Uterus (tissue), 3 donors: ENCODE measurements at regions not wholly inside any gene's neighbourhood (a gene's known extent, or its start where the extent isn't known, plus 50 kb on each side); places are given as distances from the start of the nearest gene placed in this dataset.
"Not testable (repeated sequence)": the region's sequence is repeated elsewhere in the genome, so short reads cannot be mapped to it uniquely, and the experiment has no call there.

Experiments
- DNase-seq, 2 donors: peaks; one replicate each; pipeline ENCODE4 v3.0.0-alpha.2; 2019 to 2020
- H3K27ac ChIP-seq, 2 donors: fragments of 200-600 bp; sonication (generic); 1 replicate in 1 of 2; 2 replicates in 1 of 2; pipeline ENCODE4 v1.5.1; 2016 to 2018
- H3K27me3 ChIP-seq, 2 donors: fragments of 200-600 bp; sonication (generic); one replicate each; pipeline ENCODE4 v1.5.1; 2018 to 2019; ENCODE audit warnings: control low read depth in 1 of 2
- H3K36me3 ChIP-seq, 2 donors: fragments of 200-600 bp; sonication (generic); one replicate each; pipeline ENCODE4 v1.5.1; 2019; ENCODE audit warnings: control low read depth in 1 of 2
- H3K4me1 ChIP-seq, 2 donors: fragments of 200-600 bp; sonication (generic); one replicate each; pipeline ENCODE4 v1.5.1; 2018 to 2019; ENCODE audit warnings: control low read depth in 1 of 2
- H3K4me3 ChIP-seq, 2 donors: fragments of 200-600 bp; sonication (generic); 1 replicate in 1 of 2; 2 replicates in 1 of 2; pipeline ENCODE4 v1.5.1; 2018 to 2019; ENCODE audit warnings: mild to moderate bottlenecking in 1 of 2
- H3K9me3 ChIP-seq, 2 donors: fragments of 200-600 bp; sonication (generic); one replicate each; pipeline ENCODE4 v1.5.1; 2019; ENCODE audit warnings: control low read depth in 1 of 2
- POLR2A ChIP-seq, 2 donors: fragments of 450-650 bp; IDR thresholded peaks; one replicate each; pipeline ENCODE4 v1.6.1; 2016; ENCODE audit warnings: antibody characterized with exemption in 2 of 2, mild to moderate bottlenecking in 1 of 2, moderate library complexity in 1 of 2
- intact Hi-C: fragments of 100-400 bp; cut with DNase I; formaldehyde crosslinking; loops from one replicate; pipeline ENCODE4 v1.15.1; 2023; ENCODE audit warnings: low total_unique reads
- TF ChIP-seq, protein P1 (sequence below), 4 experiments: fragments of 200-600 bp in 2 of 4; fragments of 450-650 bp in 2 of 4; sonication (generic) in 2 of 4; IDR thresholded peaks; one replicate each; pipeline ENCODE4 v1.5.1; 2016 to 2019; ENCODE audit warnings: antibody characterized with exemption in 4 of 4, mild to moderate bottlenecking in 2 of 4, moderate library complexity in 1 of 4
- donor health status: DM: yes; HTN: yes; CAD: no.

DNA sequence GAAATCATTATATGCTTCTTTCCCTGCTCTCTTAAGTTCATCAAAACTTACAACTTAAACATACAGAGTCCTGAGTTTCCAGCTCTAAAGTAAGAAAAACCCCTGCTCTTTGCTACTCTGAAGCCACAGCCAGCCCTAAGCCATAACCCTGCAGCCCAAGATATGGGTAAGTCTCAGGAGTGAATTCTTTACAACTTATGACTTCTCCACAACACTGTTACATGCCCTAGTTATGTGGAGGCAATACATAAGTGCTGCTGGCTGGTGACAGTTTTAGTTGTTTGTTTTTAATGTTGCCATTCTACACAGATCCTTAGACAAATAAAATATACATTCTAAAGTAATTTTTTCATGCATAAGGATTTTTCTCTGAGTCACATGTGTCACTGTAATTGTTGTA lies 100.2 kb downstream of the FBXO8 start:
- no peak overlapping the region for H3K4me3 ChIP-seq
- H3K27ac ChIP-seq = no peak overlapping the region
- H3K36me3 ChIP-seq = no peaks in the 10 kb centered on the region
- no peak for DNase-seq
- no peaks in the 10 kb centered on the region for H3K27me3 ChIP-seq
- no peak for TF ChIP-seq POLR2A (IDR thresholded peaks at IDR 0.05)
- TF ChIP-seq, protein P1, sequence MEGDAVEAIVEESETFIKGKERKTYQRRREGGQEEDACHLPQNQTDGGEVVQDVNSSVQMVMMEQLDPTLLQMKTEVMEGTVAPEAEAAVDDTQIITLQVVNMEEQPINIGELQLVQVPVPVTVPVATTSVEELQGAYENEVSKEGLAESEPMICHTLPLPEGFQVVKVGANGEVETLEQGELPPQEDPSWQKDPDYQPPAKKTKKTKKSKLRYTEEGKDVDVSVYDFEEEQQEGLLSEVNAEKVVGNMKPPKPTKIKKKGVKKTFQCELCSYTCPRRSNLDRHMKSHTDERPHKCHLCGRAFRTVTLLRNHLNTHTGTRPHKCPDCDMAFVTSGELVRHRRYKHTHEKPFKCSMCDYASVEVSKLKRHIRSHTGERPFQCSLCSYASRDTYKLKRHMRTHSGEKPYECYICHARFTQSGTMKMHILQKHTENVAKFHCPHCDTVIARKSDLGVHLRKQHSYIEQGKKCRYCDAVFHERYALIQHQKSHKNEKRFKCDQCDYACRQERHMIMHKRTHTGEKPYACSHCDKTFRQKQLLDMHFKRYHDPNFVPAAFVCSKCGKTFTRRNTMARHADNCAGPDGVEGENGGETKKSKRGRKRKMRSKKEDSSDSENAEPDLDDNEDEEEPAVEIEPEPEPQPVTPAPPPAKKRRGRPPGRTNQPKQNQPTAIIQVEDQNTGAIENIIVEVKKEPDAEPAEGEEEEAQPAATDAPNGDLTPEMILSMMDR (IDR thresholded peaks at IDR 0.05) = no peak
- H3K4me1 ChIP-seq = no peaks in the 10 kb centered on the region
- intact Hi-C loops = no loop called here
- H3K9me3 ChIP-seq = no peaks in the 10 kb centered on the region

DNA sequence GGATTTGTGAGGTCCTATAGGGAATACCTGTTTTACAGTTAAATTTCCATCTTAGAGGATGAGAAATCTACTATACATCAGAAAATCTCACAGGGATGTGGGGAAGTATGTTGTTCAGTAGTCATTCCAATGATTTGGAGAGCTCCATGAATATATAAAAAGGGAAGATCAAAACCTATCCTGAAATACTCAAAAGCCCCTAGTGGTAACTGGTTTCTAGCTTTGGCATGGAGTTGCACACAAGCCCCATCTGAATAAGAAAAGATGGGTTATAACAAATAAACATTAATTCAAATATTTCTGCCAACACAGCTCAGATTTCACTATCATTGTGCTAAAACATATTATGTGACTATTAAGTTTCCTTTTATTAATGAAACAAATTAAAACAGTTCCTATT lies 101.6 kb downstream of the FBXO8 start:
- Histone ChIP-seq H3K27ac (no peak overlapping the region), H3K36me3 (no peaks in the 10 kb centered on the region), H3K9me3 (no peaks in the 10 kb centered on the region), H3K4me3 (no peak overlapping the region), H3K27me3 (no peaks in the 10 kb centered on the region), H3K4me1 (no peaks in the 10 kb centered on the region)
- TF ChIP-seq, protein P1 (IDR thresholded peaks at IDR 0.05) = no peak
- no peak for TF ChIP-seq POLR2A (IDR thresholded peaks at IDR 0.05)
- DNase-seq = no peak
- intact Hi-C loops = no loop called here

DNA sequence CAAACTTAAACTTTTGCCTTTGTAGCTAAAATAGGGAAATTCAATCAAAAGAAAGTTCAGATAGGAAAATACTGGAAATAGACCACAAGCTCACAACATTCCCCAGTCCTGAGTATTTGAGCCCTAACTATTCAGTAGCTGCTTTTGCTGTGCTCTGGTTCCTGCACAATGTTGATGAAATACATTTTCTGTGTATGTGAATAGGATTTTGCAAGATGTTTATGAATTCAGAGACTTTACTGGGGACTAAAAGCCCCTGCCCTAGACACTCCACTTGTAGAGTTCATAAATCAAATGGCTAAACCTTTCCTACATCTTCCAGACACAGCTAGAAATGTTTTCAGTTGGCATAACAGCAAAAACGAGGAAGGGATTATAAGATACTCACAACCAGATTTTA lies 105.9 kb downstream of the FBXO8 start:
- H3K9me3 ChIP-seq = no peaks in the 10 kb centered on the region
- no peaks in the 10 kb centered on the region for H3K4me1 ChIP-seq
- no peak for TF ChIP-seq POLR2A (IDR thresholded peaks at IDR 0.05)
- TF ChIP-seq, protein P1 (IDR thresholded peaks at IDR 0.05) = no peak
- intact Hi-C loops = no loop called here
- no peaks in the 10 kb centered on the region for H3K36me3 ChIP-seq
- no peak overlapping the region for H3K4me3 ChIP-seq
- no peak overlapping the region for H3K27ac ChIP-seq
- no peaks in the 10 kb centered on the region for H3K27me3 ChIP-seq
- no peak for DNase-seq

DNA sequence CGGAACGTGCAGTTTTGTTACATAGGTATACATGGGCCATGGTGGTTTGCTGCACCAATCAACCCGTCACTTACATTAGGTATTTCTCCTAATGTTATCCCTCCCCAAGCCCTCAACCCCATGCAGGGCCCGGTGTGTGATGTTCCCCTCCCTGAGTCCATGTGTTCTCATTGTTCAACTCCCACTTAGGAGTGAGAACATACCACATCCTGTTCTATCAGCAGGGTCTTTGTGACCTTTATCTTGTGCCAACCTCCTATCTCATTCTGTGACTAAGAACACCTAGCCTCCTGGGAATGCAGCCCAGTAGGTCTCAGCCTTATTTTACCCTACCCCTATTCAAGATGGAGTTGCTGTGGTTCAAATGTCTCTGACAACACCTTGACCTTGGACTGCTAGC lies 107.6 kb downstream of the FBXO8 start:
- H3K9me3 ChIP-seq, H3K4me1 ChIP-seq, intact Hi-C loops, DNase-seq, H3K36me3 ChIP-seq, H3K4me3 ChIP-seq, H3K27ac ChIP-seq, H3K27me3 ChIP-seq: not testable (repeated sequence)

DNA sequence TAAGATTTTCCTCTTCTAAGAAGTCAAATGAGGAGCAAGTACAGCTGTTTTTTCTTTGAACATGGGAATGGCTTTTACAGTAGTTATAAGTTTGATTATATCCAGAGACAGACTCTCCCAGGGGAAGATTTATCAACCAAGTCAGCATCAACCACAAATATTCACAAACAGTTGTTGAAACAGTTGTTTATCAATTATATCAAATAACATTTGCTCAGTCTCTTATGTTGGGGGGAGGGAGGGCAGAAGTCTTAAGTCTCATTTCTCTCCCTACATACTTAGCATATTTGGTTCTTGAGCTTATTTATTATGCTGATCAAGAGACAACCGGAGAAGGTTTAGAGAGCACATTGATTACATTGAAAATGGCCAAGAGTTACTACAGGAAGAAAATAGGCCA lies 110.1 kb downstream of the FBXO8 start:
- Histone ChIP-seq H3K9me3 (no peaks in the 10 kb centered on the region), H3K27ac (no peak overlapping the region)
- intact Hi-C loops = no loop called here

DNA sequence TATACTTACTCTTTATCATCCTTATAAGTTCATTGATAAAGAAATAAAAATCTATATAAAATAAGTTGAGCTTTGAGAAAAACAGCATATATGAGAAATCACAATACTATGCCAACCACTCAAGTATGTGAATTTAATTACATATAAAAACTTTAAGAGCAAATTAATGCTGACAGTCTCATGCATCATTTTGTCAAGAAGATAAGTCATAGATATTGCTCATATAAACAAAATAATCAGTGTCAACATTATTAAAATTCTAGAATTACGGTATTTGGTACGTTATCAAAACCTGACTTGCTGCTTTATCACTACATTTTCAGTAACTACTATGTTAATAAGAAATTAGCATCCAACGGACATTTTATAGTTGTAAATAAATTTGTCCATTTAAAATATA lies 111.2 kb downstream of the FBXO8 start:
- H3K4me3 ChIP-seq = no peak overlapping the region
- no peak overlapping the region for H3K27ac ChIP-seq
- TF ChIP-seq POLR2A (IDR thresholded peaks at IDR 0.05) = no peak
- TF ChIP-seq, protein P1 (IDR thresholded peaks at IDR 0.05) = no peak
- no peaks in the 10 kb centered on the region for H3K4me1 ChIP-seq
- intact Hi-C loops = no loop called here
- H3K27me3 ChIP-seq = no peaks in the 10 kb centered on the region
- no peaks in the 10 kb centered on the region for H3K9me3 ChIP-seq
- H3K36me3 ChIP-seq = no peaks in the 10 kb centered on the region
- no peak for DNase-seq

More for the DNA sequence above, 110.1 kb downstream of the FBXO8 start:
- no peak for DNase-seq
- Histone ChIP-seq H3K27me3 (no peaks in the 10 kb centered on the region), H3K4me3 (no peak overlapping the region), H3K4me1 (no peaks in the 10 kb centered on the region), H3K36me3 (no peaks in the 10 kb centered on the region)
- no peak for TF ChIP-seq POLR2A (IDR thresholded peaks at IDR 0.05)
- TF ChIP-seq, protein P1 (IDR thresholded peaks at IDR 0.05) = no peak
